Endodermal cell (in vitro differentiated cells): ENCODE measurements at regions not wholly inside any gene's neighbourhood (a gene's known extent, or its start where the extent isn't known, plus 50 kb on each side); places are given as distances from the start of the nearest gene placed in this dataset.

Experiments
- DNase-seq: peaks from one replicate; pipeline ENCODE4 v3.0.0-alpha.2; 2017
- H3K27ac ChIP-seq: 2 replicates; pipeline ENCODE4 v1.5.1; 2013; ENCODE audit warnings: mild to moderate bottlenecking, low read depth, low read length, moderate library complexity
- H3K27me3 ChIP-seq: 2 replicates; pipeline ENCODE4 v1.6.1; 2013; ENCODE audit warnings: mild to moderate bottlenecking, low read length, moderate library complexity; ENCODE audit not compliant: insufficient read depth, control insufficient read depth, poor library complexity, severe bottlenecking
- H3K36me3 ChIP-seq: 2 replicates; pipeline ENCODE4 v1.7.0; 2013; ENCODE audit warnings: mild to moderate bottlenecking, low read length, moderate library complexity; ENCODE audit not compliant: control insufficient read depth, insufficient read depth
- H3K4me1 ChIP-seq: one replicate; pipeline ENCODE4 v1.7.0; 2013; ENCODE audit warnings: low read length; ENCODE audit not compliant: control insufficient read depth, insufficient read depth
- H3K4me3 ChIP-seq: 2 replicates; pipeline ENCODE4 v1.5.1; 2013; ENCODE audit warnings: mild to moderate bottlenecking, low read length, moderate library complexity
- H3K9ac ChIP-seq: 2 replicates; pipeline ENCODE4 v1.6.1; 2013; ENCODE audit warnings: mild to moderate bottlenecking, low read length, moderate library complexity; ENCODE audit not compliant: poor library complexity, severe bottlenecking; ENCODE audit errors: extremely low read depth
- H3K9me3 ChIP-seq: 2 replicates; pipeline ENCODE4 v1.6.1; 2013; ENCODE audit warnings: mild to moderate bottlenecking, low read length, moderate library complexity; ENCODE audit not compliant: control insufficient read depth
- H3K27ac Mint-ChIP-seq: 2 replicates; pipeline ENCODE4 v1.8.0; 2020; ENCODE audit warnings: mixed read lengths
- H3K27me3 Mint-ChIP-seq: 2 replicates; pipeline ENCODE4 v1.8.0; 2021; ENCODE audit warnings: mild to moderate bottlenecking, mixed read lengths; ENCODE audit not compliant: insufficient read depth
- H3K36me3 Mint-ChIP-seq: 2 replicates; pipeline ENCODE4 v1.8.0; 2020; ENCODE audit warnings: low read depth, mixed read lengths
- H3K4me1 Mint-ChIP-seq: 2 replicates; pipeline ENCODE4 v1.8.0; 2020; ENCODE audit warnings: mixed read lengths
- H3K4me3 Mint-ChIP-seq: 2 replicates; pipeline ENCODE4 v1.8.0; 2020; ENCODE audit warnings: mild to moderate bottlenecking, moderate library complexity, mixed read lengths
- H3K9me3 Mint-ChIP-seq: 2 replicates; pipeline ENCODE4 v1.8.0; 2020; ENCODE audit warnings: mild to moderate bottlenecking, mixed read lengths
- WGBS, 2 experiments: methylation state at CpG; one replicate each; pipeline versions ENCODE4 v1.1.5 to v1.1.7; 2013; ENCODE audit warnings: missing lambda C conversion rate in 2 of 2, mixed read lengths in 1 of 2; ENCODE audit not compliant: insufficient coverage in 1 of 2, insufficient read length in 1 of 2; 5-methylcytosine and 5-hydroxymethylcytosine counted together
- TF ChIP-seq, protein P1 (sequence below): fragments of 200-600 bp; sonication (generic); conservative IDR thresholded peaks from 2 replicates; pipeline ENCODE4 v1.5.0; 2021; ENCODE audit warnings: antibody characterized with exemption, mild to moderate bottlenecking

DNA sequence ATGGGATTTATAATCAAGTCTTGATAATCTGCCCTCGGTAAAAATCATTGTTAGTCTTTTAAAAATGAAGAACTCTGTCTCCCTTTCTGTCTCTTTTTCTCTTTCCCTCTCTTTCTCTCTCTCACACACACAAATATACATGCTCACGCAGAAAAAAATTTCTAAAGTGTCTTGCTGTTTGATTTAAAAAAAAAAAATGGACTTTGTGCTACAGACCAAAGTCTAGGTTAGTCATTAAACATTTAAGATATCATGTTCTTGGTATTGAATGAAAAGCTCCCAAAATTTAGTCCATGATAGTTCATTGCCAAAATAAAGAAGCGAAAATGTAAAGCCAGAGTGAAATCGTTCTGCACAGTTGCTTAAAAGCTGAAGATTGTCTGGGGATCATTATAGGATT lies 665.8 kb downstream of the SORCS1 start:
- Mint-ChIP-seq H3K4me1 (peaks cover 14% of the 10 kb centered on the region), H3K4me3 (no peak overlapping the region), H3K27me3 (peaks cover 7% of the 10 kb centered on the region), H3K27ac (no peak overlapping the region), H3K36me3 (no peaks in the 10 kb centered on the region), H3K9me3 (no peaks in the 10 kb centered on the region)
- 90 to 96% methylated on average over 2 to 4 of the region's 4 CpGs for WGBS, 2 experiments
- no peaks in the 10 kb centered on the region for H3K27me3 ChIP-seq
- DNase-seq: no peak
- no peak overlapping the region for H3K9ac ChIP-seq
- H3K27ac ChIP-seq: no peak overlapping the region
- H3K4me1 ChIP-seq: no peaks in the 10 kb centered on the region
- no peaks in the 10 kb centered on the region for H3K36me3 ChIP-seq
- H3K9me3 ChIP-seq: no peaks in the 10 kb centered on the region
- no peak overlapping the region for H3K4me3 ChIP-seq
- TF ChIP-seq, protein P1, sequence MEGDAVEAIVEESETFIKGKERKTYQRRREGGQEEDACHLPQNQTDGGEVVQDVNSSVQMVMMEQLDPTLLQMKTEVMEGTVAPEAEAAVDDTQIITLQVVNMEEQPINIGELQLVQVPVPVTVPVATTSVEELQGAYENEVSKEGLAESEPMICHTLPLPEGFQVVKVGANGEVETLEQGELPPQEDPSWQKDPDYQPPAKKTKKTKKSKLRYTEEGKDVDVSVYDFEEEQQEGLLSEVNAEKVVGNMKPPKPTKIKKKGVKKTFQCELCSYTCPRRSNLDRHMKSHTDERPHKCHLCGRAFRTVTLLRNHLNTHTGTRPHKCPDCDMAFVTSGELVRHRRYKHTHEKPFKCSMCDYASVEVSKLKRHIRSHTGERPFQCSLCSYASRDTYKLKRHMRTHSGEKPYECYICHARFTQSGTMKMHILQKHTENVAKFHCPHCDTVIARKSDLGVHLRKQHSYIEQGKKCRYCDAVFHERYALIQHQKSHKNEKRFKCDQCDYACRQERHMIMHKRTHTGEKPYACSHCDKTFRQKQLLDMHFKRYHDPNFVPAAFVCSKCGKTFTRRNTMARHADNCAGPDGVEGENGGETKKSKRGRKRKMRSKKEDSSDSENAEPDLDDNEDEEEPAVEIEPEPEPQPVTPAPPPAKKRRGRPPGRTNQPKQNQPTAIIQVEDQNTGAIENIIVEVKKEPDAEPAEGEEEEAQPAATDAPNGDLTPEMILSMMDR: no peak

DNA sequence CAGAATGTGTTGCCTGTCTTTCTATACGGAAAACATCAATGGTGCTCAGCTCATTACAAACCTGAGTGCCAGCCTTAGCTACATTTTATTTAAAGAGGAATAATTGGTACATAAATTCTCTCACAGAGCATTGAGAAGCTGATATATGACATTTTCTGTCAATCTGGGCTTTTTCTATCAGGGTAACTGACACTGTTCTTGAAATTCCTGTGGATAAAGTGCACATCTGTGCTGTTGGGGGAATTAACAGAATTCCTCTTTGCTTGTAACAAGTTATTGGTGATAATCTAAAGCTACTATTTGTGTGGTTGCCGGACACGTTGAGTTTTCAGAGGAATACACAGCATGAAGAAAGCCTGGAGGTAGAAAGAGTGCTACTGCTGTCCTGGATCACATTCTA lies 668.6 kb downstream of the SORCS1 start:
- peaks cover 2% of the 10 kb centered on the region for H3K9me3 Mint-ChIP-seq
- Histone ChIP-seq H3K4me3 (no peak overlapping the region), H3K36me3 (no peaks in the 10 kb centered on the region), H3K27me3 (no peaks in the 10 kb centered on the region), H3K9me3 (peaks cover 6% of the 10 kb centered on the region), H3K27ac (no peak overlapping the region), H3K9ac (no peak overlapping the region), H3K4me1 (no peaks in the 10 kb centered on the region)
- no peaks in the 10 kb centered on the region for H3K36me3 Mint-ChIP-seq
- peaks cover 7% of the 10 kb centered on the region for H3K27me3 Mint-ChIP-seq
- TF ChIP-seq, protein P1: no peak
- H3K27ac Mint-ChIP-seq: no peak overlapping the region
- no peak for DNase-seq
- 93 to 100% methylated on average over 3 of the region's 3 CpGs for WGBS, 2 experiments
- peaks cover 9% of the 10 kb centered on the region for H3K4me1 Mint-ChIP-seq
- no peak overlapping the region for H3K4me3 Mint-ChIP-seq

- peaks cover 14% of the 10 kb centered on the region for H3K9me3 ChIP-seq
- no peak overlapping the region for H3K9ac ChIP-seq
- H3K27ac ChIP-seq: no peak overlapping the region
- H3K27me3 Mint-ChIP-seq: peaks cover 7% of the 10 kb centered on the region
- H3K4me1 ChIP-seq: no peaks in the 10 kb centered on the region
- WGBS, 2 experiments: 100% methylated on average over 1 of the region's 1 CpG; no CpG with 5 or more reads in 1 of the 2 experiments
- no peaks in the 10 kb centered on the region for H3K36me3 Mint-ChIP-seq
- H3K27ac Mint-ChIP-seq: no peak overlapping the region
- no peak for DNase-seq
- no peaks in the 10 kb centered on the region for H3K36me3 ChIP-seq
- no peaks in the 10 kb centered on the region for H3K4me1 Mint-ChIP-seq
- no peaks in the 10 kb centered on the region for H3K27me3 ChIP-seq
- H3K4me3 Mint-ChIP-seq: no peak overlapping the region
- peaks cover 4% of the 10 kb centered on the region for H3K9me3 Mint-ChIP-seq
- TF ChIP-seq, protein P1: no peak
- no peak overlapping the region for H3K4me3 ChIP-seq
Measured at GRCh38 chr10:106493751-106494150, 670.8 kb downstream of the SORCS1 start.
